OCI-LY7 (cell line): ENCODE measurements at regions not wholly inside any gene's neighbourhood (a gene's known extent, or its start where the extent isn't known, plus 50 kb on each side); places are given as distances from the start of the nearest gene placed in this dataset.

Experiments used
- BruUV-seq: library from RNA; stranded (reverse); fragments of 400-500 nt; replicated peaks from 2 replicates; lab custom pipeline; 2021; lab: Mats Ljungman, UMichigan
- CTCF ChIA-PET: fragments of 300-600 bp; sonication (Branson Sonifier 250); formaldehyde crosslinking; loops from one replicate; lab custom pipeline; 2022; ENCODE audit warnings: antibody characterized with exemption; ENCODE audit not compliant: unreplicated experiment; lab: Charles Lee
- POLR2A ChIA-PET: fragments of 300-600 bp; sonication (Branson Sonifier 250); formaldehyde crosslinking; loops from one replicate; lab custom pipeline; 2022; ENCODE audit warnings: antibody characterized with exemption; lab: Charles Lee
- DNase-seq: peaks from one replicate; pipeline ENCODE4 v3.0.0-alpha.2; 2015; ENCODE audit warnings: low spot score
- H2AFZ ChIP-seq: fragments of 200-600 bp; sonication (generic), shearing (Covaris generic); 2 replicates; pipeline ENCODE4 v1.6.1; 2014; ENCODE audit warnings: mild to moderate bottlenecking, antibody characterized with exemption, low read length, moderate library complexity
- H3K27ac ChIP-seq: fragments of 200-600 bp; sonication (generic); 2 replicates; pipeline ENCODE4 v1.5.1; 2014; ENCODE audit warnings: mixed run types, low read depth, mild to moderate bottlenecking, moderate library complexity, low read length, inconsistent platforms; ENCODE audit not compliant: poor library complexity, severe bottlenecking
- H3K36me3 ChIP-seq: fragments of 200-600 bp; sonication (generic); 2 replicates; pipeline ENCODE4 v1.6.1; 2014; ENCODE audit warnings: mild to moderate bottlenecking, antibody characterized with exemption, low read length, moderate library complexity, mixed read lengths; ENCODE audit not compliant: insufficient read depth
- H3K4me1 ChIP-seq: fragments of 200-600 bp; sonication (generic); 2 replicates; pipeline ENCODE4 v1.5.1; 2014; ENCODE audit warnings: mild to moderate bottlenecking, low read length; ENCODE audit not compliant: insufficient read depth, poor library complexity, severe bottlenecking
- H3K4me2 ChIP-seq: fragments of 200-600 bp; sonication (generic); 2 replicates; pipeline ENCODE4 v1.6.1; 2014; ENCODE audit warnings: mild to moderate bottlenecking, low read length
- H3K4me3 ChIP-seq: fragments of 200-600 bp; sonication (generic); 2 replicates; pipeline ENCODE4 v1.5.1; 2014; ENCODE audit warnings: mild to moderate bottlenecking, low read depth, low read length; ENCODE audit not compliant: poor library complexity, severe bottlenecking
- H3K79me2 ChIP-seq: fragments of 200-600 bp; sonication (generic); 2 replicates; pipeline ENCODE4 v1.6.1; 2016; ENCODE audit warnings: low read depth, mild to moderate bottlenecking, low read length, moderate library complexity, mixed read lengths; ENCODE audit not compliant: insufficient read depth
- H3K9me2 ChIP-seq: fragments of 200-600 bp; sonication (generic); 2 replicates; pipeline ENCODE4 v1.6.1; 2016; ENCODE audit warnings: mild to moderate bottlenecking, low read length, mixed read lengths; ENCODE audit not compliant: insufficient read depth
- H3K9me3 ChIP-seq: fragments of 200-600 bp; sonication (generic); 2 replicates; pipeline ENCODE4 v1.6.1; 2014; ENCODE audit warnings: mild to moderate bottlenecking, mixed run types, low read length, mixed read lengths
- H4K20me1 ChIP-seq: fragments of 200-600 bp; sonication (generic); 2 replicates; pipeline ENCODE4 v1.6.1; 2014; ENCODE audit warnings: mild to moderate bottlenecking, antibody characterized with exemption, low read length, moderate library complexity, mixed read lengths; ENCODE audit not compliant: insufficient read depth
- EZH2phosphoT487 ChIP-seq: fragments of 200-600 bp; sonication (generic); IDR thresholded peaks from 2 replicates; pipeline ENCODE4 v1.6.1; 2018; ENCODE audit warnings: low read depth, borderline replicate concordance, mild to moderate bottlenecking, mixed run types, antibody characterized with exemption, low read length, moderate library complexity, mixed read lengths
- intact Hi-C: fragments of 100-400 bp; cut with micrococcal nuclease; formaldehyde crosslinking; loops from one replicate; pipeline ENCODE4 v1.10.0; 2022; ENCODE audit not compliant: unreplicated experiment
- TF ChIP-seq, protein P1 (sequence below): fragments of 200-600 bp; sonication (generic); conservative IDR thresholded peaks from 2 replicates; pipeline ENCODE4 v1.5.1; 2014; ENCODE audit warnings: mild to moderate bottlenecking, antibody characterized with exemption, low read length, moderate library complexity, mixed read lengths

DNA sequence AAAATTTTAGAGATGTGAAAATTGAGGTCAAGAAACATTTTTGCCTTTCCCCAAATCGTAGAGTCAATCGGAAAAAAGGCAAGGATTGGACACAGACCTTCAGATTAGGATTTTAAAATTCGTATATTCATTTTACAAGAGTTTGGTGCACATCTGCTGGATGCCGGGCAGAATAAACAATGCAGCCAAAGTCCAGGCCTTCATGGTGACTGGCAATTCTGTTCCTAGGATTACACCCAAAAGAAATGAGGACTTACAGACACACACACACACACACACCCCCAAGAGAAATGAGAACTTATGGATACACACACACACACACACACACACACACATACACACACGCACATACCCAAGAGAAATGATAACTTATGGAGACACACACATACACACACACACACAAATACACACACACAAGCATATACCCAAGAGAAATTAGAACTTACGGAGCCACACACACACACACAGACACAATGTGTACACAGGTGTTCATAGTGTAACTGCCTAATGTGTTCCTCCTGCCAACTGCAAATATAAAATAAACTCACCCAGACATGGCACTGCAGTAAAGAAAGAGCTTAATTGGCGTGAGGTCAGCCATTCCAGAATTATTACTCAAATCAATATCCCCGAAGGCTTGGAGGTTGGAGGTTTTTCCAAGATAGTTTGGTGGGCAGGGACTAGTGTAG lies 165.7 kb upstream of the STS start:
- no peaks in the 10 kb centered on the region for H3K9me2 ChIP-seq
- TF ChIP-seq, protein P1, sequence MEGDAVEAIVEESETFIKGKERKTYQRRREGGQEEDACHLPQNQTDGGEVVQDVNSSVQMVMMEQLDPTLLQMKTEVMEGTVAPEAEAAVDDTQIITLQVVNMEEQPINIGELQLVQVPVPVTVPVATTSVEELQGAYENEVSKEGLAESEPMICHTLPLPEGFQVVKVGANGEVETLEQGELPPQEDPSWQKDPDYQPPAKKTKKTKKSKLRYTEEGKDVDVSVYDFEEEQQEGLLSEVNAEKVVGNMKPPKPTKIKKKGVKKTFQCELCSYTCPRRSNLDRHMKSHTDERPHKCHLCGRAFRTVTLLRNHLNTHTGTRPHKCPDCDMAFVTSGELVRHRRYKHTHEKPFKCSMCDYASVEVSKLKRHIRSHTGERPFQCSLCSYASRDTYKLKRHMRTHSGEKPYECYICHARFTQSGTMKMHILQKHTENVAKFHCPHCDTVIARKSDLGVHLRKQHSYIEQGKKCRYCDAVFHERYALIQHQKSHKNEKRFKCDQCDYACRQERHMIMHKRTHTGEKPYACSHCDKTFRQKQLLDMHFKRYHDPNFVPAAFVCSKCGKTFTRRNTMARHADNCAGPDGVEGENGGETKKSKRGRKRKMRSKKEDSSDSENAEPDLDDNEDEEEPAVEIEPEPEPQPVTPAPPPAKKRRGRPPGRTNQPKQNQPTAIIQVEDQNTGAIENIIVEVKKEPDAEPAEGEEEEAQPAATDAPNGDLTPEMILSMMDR, result no peak
- no peak overlapping the region for H3K4me2 ChIP-seq
- no peak overlapping the region for H3K27ac ChIP-seq
- no peak overlapping the region for H2AFZ ChIP-seq
- no peaks in the 10 kb centered on the region for H3K36me3 ChIP-seq
- no peaks in the 10 kb centered on the region for H3K9me3 ChIP-seq
- no peaks in the 10 kb centered on the region for H3K4me1 ChIP-seq
- intact Hi-C loops, result no loop called here
- ChIA-PET POLR2A (no interaction called here), CTCF (no interaction called here)
- no peaks in the 10 kb centered on the region for H3K79me2 ChIP-seq
- no TSS peak for BruUV-seq
- no peak overlapping the region for H3K4me3 ChIP-seq
- no peaks in the 10 kb centered on the region for H4K20me1 ChIP-seq
- DNase-seq, result no peak

DNA sequence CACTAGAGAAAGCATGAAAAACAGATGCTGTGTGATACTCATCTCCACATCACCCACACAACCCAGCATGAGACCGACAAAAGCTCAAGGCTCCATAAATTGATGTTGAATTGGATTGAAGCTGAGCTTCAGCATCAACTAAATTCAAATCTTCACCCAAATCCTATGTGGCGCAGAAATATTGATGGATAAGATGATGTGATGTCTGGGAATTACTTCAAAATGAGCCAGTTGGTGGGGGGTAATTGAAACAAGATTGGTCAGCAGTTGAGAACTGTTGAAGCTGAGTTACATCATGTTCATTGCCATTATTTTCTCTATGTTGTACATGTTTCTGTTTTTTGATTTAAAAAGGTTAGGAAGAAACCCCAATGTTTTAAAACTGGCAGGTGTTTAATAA lies 166.5 kb upstream of the STS start:
- no peaks in the 10 kb centered on the region for H3K9me3 ChIP-seq
- no peak for DNase-seq
- no peak overlapping the region for H2AFZ ChIP-seq
- TF ChIP-seq EZH2phosphoT487, result no peak
- TF ChIP-seq, protein P1, result no peak
- intact Hi-C loops, result no loop called here
- BruUV-seq, result no TSS peak
- H3K79me2 ChIP-seq, result no peaks in the 10 kb centered on the region
- no peaks in the 10 kb centered on the region for H3K4me1 ChIP-seq
- H3K4me3 ChIP-seq, result no peak overlapping the region
- H4K20me1 ChIP-seq, result no peaks in the 10 kb centered on the region
- H3K27ac ChIP-seq, result no peak overlapping the region
- H3K4me2 ChIP-seq, result no peak overlapping the region
- H3K9me2 ChIP-seq, result no peaks in the 10 kb centered on the region
- POLR2A ChIA-PET, result no interaction called here
- CTCF ChIA-PET, result no interaction called here
- H3K36me3 ChIP-seq, result no peaks in the 10 kb centered on the region

DNA sequence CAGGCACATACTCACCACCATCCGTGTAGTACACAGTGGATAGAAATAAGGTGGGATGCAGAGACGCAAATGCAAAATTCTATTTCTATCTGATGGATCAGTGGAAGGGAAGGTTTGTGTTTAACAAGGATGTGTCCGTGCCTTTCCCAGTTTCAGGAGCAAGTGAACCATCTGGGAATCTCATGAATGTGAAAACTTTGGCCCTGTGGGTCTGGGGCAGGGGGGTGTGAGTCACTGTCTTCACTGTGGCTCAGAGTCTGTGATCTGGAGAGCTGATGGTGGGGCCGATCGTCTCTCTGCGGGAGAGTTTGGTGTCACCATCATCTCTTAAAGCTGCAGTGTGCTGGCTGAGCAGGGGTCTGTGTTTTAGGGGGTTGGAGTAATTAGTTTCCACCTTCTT lies 179.3 kb upstream of the STS start:
- H2AFZ ChIP-seq, result no peak overlapping the region
- H3K27ac ChIP-seq, result no peak overlapping the region
- no peaks in the 10 kb centered on the region for H3K79me2 ChIP-seq
- CTCF ChIA-PET, result no interaction called here
- no peak for DNase-seq
- POLR2A ChIA-PET, result no interaction called here
- no TSS peak for BruUV-seq
- no peaks in the 10 kb centered on the region for H3K9me3 ChIP-seq
- intact Hi-C loops, result no loop called here
- no peak overlapping the region for H3K4me3 ChIP-seq
- H3K9me2 ChIP-seq, result no peaks in the 10 kb centered on the region
- no peaks in the 10 kb centered on the region for H3K36me3 ChIP-seq
- no peaks in the 10 kb centered on the region for H3K4me1 ChIP-seq
- H4K20me1 ChIP-seq, result no peaks in the 10 kb centered on the region
- H3K4me2 ChIP-seq, result no peak overlapping the region
- TF ChIP-seq EZH2phosphoT487, result no peak
- TF ChIP-seq, protein P1, result no peak
